Activated CD8-positive, alpha-beta memory T cell treated with anti-CD3 and anti-CD28 coated beads, Interleukin-2, amount 50 U/mL, for 1 hour (primary cell): ENCODE measurements at regions not wholly inside any gene's neighbourhood (a gene's known extent, or its start where the extent isn't known, plus 50 kb on each side); places are given as distances from the start of the nearest gene placed in this dataset.

Experiments used
- DNase-seq: peaks from one replicate; pipeline ENCODE4 v3.0.0-alpha.2; 2020; ENCODE audit errors: extremely low read depth

GRCh38 chr1:239436286-239436685 lies 49.9 kb downstream of the CHRM3 start:
- no peak for DNase-seq

- no peak for DNase-seq
These were observed 51.5 kb downstream of the CHRM3 start for GRCh38 chr1:239437822-239438221.

- DNase-seq, result no peak
These were observed 52.5 kb downstream of the CHRM3 start for GRCh38 chr1:239438891-239439290.

- no peak for DNase-seq
These were observed 57.0 kb downstream of the CHRM3 start for GRCh38 chr1:239443361-239443760.

- no peak for DNase-seq
These were observed 60.2 kb downstream of the CHRM3 start for GRCh38 chr1:239446611-239447010.

GRCh38 chr1:239448911-239449310 lies 62.5 kb downstream of the CHRM3 start:
- DNase-seq, result no peak

GRCh38 chr1:239455743-239456142 lies 69.4 kb downstream of the CHRM3 start:
- no peak for DNase-seq

- DNase-seq, result no peak
These were observed 70.4 kb downstream of the CHRM3 start for GRCh38 chr1:239456788-239457187.

GRCh38 chr1:239457491-239458143 lies 71.2 kb downstream of the CHRM3 start:
- no peak for DNase-seq

GRCh38 chr1:239458144-239458500 lies 71.8 kb downstream of the CHRM3 start:
- DNase-seq, result no peak

GRCh38 chr1:239467730-239468129 lies 81.4 kb downstream of the CHRM3 start:
- no peak for DNase-seq

- no peak for DNase-seq
These were observed 91.7 kb downstream of the CHRM3 start for GRCh38 chr1:239478069-239478468.

- no peak for DNase-seq
These were observed 97.0 kb downstream of the CHRM3 start for GRCh38 chr1:239483391-239483790.

- no peak for DNase-seq
These were observed 107.5 kb downstream of the CHRM3 start for GRCh38 chr1:239493811-239494414.

- no peak for DNase-seq
These were observed 118.7 kb downstream of the CHRM3 start for GRCh38 chr1:239505094-239505493.

- no peak for DNase-seq
These were observed 121.5 kb downstream of the CHRM3 start for GRCh38 chr1:239507826-239508225.

- DNase-seq, result no peak
These were observed 125.5 kb downstream of the CHRM3 start for GRCh38 chr1:239511875-239512274.

GRCh38 chr1:239516579-239516978 lies 130.2 kb downstream of the CHRM3 start:
- DNase-seq, result no peak

- no peak for DNase-seq
These were observed 140.0 kb downstream of the CHRM3 start for GRCh38 chr1:239526391-239526790.

- DNase-seq, result no peak
These were observed 140.8 kb downstream of the CHRM3 start for GRCh38 chr1:239527051-239527693.

GRCh38 chr1:239536165-239536849 lies 149.9 kb downstream of the CHRM3 start:
- DNase-seq, result no peak

GRCh38 chr1:239537795-239538194 lies 151.4 kb downstream of the CHRM3 start:
- no peak for DNase-seq
